NT2/D1 (cell line): ENCODE measurements at regions not wholly inside any gene's neighbourhood (a gene's known extent, or its start where the extent isn't known, plus 50 kb on each side); places are given as distances from the start of the nearest gene placed in this dataset.

Source experiments
- YY1 ChIP-seq: IDR thresholded peaks from 2 replicates; pipeline ENCODE4 v1.6.1; 2011; ENCODE audit not compliant: insufficient read length, insufficient read depth
- ZNF274 ChIP-seq: IDR thresholded peaks from 2 replicates; pipeline ENCODE4 v1.6.1; 2011; ENCODE audit warnings: mild to moderate bottlenecking, low read depth, low read length

DNA sequence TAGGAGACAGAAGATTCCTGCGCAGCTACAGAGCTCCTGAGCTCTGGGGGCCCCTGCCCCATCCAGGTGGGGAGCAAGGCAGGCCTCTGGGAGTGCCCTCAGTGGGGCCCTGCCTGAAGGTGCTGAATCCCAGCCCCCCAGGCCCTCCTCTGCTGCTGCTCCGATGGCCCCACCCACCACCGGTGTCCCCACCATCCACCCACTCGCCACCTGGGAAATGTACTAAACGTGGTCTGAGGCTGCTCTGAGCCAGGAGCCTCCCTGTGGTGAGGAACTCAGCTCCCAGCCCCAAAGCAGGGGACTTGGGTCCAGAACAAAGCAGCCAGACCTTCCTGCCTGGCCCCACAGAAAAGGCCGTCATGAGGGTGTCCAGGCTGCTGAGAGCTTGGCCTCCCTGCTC, 289.4 kb downstream of the CTTN start:
- TF ChIP-seq YY1, result no peak
- TF ChIP-seq ZNF274, result no peak
